ENCODE measurements at regions not wholly inside any gene's neighbourhood (a gene's known extent, or its start where the extent isn't known, plus 50 kb on each side); places are given as distances from the start of the nearest gene placed in this dataset.
"Not testable (repeated sequence)": the region's sequence is repeated elsewhere in the genome, so short reads cannot be mapped to it uniquely, and the experiment has no call there.

- FAIRE-seq, result no peak
- no peak for TF ChIP-seq POLR2A (IDR thresholded peaks at IDR 0.05; ENCODE audit: low read depth, low read length)
- DNase-seq (ENCODE audit: insufficient read length, low spot score), result no peak
Measured at GRCh38 chr7:24432677-24433076, 140.6 kb upstream of the PALS2 start.

GRCh38 chr7:24434972-24435371 is 138.3 kb upstream of the PALS2 start:
- no peak for DNase-seq (ENCODE audit: insufficient read length, low spot score)
- TF ChIP-seq POLR2A (IDR thresholded peaks at IDR 0.05; ENCODE audit: low read depth, low read length), result no peak
- FAIRE-seq, result no peak

- FAIRE-seq (no peak), DNase-seq (ENCODE audit: insufficient read length, low spot score) (no peak)
- TF ChIP-seq POLR2A (IDR thresholded peaks at IDR 0.05; ENCODE audit: low read depth, low read length), result no peak
Measured at GRCh38 chr7:24436131-24436920, 136.9 kb upstream of the PALS2 start.

GRCh38 chr7:24438232-24438631 is 135.0 kb upstream of the PALS2 start:
- FAIRE-seq, result no peak
- no peak for DNase-seq (ENCODE audit: insufficient read length, low spot score)
- no peak for TF ChIP-seq POLR2A (IDR thresholded peaks at IDR 0.05; ENCODE audit: low read depth, low read length)

GRCh38 chr7:24439104-24439503 is 134.1 kb upstream of the PALS2 start:
- FAIRE-seq; DNase-seq (ENCODE audit: insufficient read length, low spot score): not testable (repeated sequence)

GRCh38 chr7:24440892-24441291 is 132.4 kb upstream of the PALS2 start:
- no peak for DNase-seq (ENCODE audit: insufficient read length, low spot score)
- FAIRE-seq, result no peak
- no peak for TF ChIP-seq POLR2A (IDR thresholded peaks at IDR 0.05; ENCODE audit: low read depth, low read length)

- no peak for TF ChIP-seq POLR2A (IDR thresholded peaks at IDR 0.05; ENCODE audit: low read depth, low read length)
- FAIRE-seq (no peak), DNase-seq (ENCODE audit: insufficient read length, low spot score) (no peak)
Measured at GRCh38 chr7:24441314-24442027, 131.8 kb upstream of the PALS2 start.

GRCh38 chr7:24442170-24442777 is 131.0 kb upstream of the PALS2 start:
- TF ChIP-seq POLR2A (IDR thresholded peaks at IDR 0.05; ENCODE audit: low read depth, low read length), result no peak
- FAIRE-seq (no peak), DNase-seq (ENCODE audit: insufficient read length, low spot score) (no peak)

- DNase-seq (ENCODE audit: insufficient read length, low spot score), result no peak
- no peak for TF ChIP-seq POLR2A (IDR thresholded peaks at IDR 0.05; ENCODE audit: low read depth, low read length)
- FAIRE-seq, result no peak
Measured at GRCh38 chr7:24444666-24445440, 128.4 kb upstream of the PALS2 start.

GRCh38 chr7:24448038-24448437 is 125.2 kb upstream of the PALS2 start:
- FAIRE-seq, result no peak
- TF ChIP-seq POLR2A (IDR thresholded peaks at IDR 0.05; ENCODE audit: low read depth, low read length), result no peak
- DNase-seq (ENCODE audit: insufficient read length, low spot score), result no peak

GRCh38 chr7:24449416-24449815 is 123.8 kb upstream of the PALS2 start:
- not testable (repeated sequence) for FAIRE-seq

GRCh38 chr7:24455813-24456525 is 117.3 kb upstream of the PALS2 start:
- no peak for TF ChIP-seq POLR2A (IDR thresholded peaks at IDR 0.05; ENCODE audit: low read depth, low read length)
- DNase-seq (ENCODE audit: insufficient read length, low spot score) (no peak), FAIRE-seq (no peak)

More at GRCh38 chr7:24449416-24449815, 123.8 kb upstream of the PALS2 start:
- DNase-seq (ENCODE audit: insufficient read length, low spot score), result not testable (repeated sequence)

GRCh38 chr7:24456526-24457218 is 116.6 kb upstream of the PALS2 start:
- no peak for FAIRE-seq
- no peak for TF ChIP-seq POLR2A (IDR thresholded peaks at IDR 0.05; ENCODE audit: low read depth, low read length)
- DNase-seq (ENCODE audit: insufficient read length, low spot score), result no peak

All from H54 (cell line).